ACHN (cell line): ENCODE measurements at regions not wholly inside any gene's neighbourhood (a gene's known extent, or its start where the extent isn't known, plus 50 kb on each side); places are given as distances from the start of the nearest gene placed in this dataset.
"Not testable (repeated sequence)": the region's sequence is repeated elsewhere in the genome, so short reads cannot be mapped to it uniquely, and the experiment has no call there.

Experiments
- DNase-seq: peaks from one replicate; pipeline ENCODE4 v3.0.0-alpha.2; 2015
- in situ Hi-C: cut with HindIII; loops from 2 replicates; pipeline ENCODE4 v1.10.0; 2017; ENCODE audit warnings: low sequenced_read_pairs, low pct_ligation_motif_present, low pct_unique_long_range_greater_than_20kb

DNA sequence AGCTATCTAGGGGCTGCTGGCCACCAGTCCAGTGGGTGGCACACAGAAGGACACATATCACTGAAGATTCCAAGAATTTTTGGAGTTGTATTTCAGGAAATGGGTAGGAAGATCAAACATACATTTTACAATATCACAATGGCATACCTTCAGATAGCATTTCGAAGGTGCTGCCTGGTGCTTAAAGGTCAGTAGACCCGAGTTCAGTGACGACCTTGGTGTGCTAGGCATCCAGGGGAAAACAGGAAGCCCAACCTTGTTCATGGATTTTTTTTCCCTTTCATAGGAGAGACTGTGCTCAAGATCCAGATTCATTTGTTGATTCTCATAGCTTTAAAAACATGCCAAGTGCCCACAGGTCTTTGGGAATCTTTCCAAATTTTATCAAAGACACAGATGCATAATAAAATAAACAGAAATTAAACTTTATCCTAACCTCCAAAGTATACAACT lies 51.0 kb upstream of the RCBTB2 start:
- no peak for DNase-seq
- in situ Hi-C loops = no loop called here

DNA sequence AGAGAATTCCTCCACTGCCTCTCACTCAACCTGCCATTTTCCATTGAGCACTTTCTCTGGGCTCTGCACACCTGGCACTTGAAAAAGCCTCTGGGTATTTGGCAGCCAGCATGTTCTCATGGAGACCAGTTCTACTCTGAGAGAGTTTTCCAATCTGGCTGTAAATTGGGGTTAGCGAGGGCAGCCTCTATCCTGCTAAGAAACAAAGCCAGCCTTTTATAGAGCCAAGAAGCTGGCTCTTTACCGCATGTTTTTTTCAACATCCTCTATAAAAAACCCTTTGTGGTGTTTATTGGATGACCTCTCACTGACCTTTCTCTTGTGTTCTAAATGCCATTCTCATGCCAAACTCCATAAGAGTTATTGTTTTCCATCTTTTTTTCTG lies 52.6 kb upstream of the RCBTB2 start:
- in situ Hi-C loops = no loop called here
- DNase-seq = no peak

DNA sequence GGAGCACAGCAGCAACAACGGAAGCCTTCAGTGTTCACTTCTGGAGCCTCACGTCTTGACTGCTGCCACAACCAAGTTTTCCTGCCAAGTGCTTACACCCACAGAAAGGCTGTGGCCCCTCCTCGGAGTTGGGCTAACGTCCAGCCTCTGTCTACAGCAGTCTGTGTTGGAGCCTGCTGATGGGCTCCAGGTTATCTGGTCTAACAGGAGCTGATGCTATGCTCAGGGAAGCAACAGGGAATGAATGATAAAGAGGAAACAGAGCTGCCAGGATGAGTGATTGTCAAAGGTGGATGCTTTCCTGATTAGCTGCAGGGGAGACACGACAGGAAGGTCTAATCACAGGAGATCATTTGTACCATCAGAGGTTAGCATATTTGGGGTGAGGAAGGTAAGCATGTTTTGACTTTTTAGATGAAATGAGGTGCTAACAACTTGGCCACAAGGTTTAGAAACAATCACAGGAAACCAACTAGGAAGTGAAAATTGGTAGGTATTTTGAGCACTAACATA lies 53.8 kb upstream of the RCBTB2 start:
- no peak for DNase-seq
- in situ Hi-C loops = no loop called here

DNA sequence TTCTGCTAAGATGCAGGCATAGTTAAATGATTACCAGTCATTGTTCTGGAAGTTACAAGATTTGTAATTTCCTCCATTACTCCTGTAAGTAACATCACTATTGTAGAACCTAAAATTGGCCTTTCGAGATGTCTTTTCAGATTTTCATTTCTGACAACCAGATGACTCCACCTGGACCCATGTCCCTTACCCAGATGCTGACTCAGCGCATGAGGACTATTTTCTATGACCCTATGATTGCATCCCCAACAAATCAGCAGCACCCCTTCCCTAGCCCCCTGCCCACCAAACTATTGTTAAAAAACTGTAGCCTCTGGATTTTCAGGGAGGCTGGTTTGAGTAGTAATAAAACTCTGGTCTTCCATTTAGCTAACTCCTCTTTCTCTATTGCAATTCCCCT lies 55.2 kb upstream of the RCBTB2 start:
- DNase-seq = no peak
- in situ Hi-C loops = no loop called here

DNA sequence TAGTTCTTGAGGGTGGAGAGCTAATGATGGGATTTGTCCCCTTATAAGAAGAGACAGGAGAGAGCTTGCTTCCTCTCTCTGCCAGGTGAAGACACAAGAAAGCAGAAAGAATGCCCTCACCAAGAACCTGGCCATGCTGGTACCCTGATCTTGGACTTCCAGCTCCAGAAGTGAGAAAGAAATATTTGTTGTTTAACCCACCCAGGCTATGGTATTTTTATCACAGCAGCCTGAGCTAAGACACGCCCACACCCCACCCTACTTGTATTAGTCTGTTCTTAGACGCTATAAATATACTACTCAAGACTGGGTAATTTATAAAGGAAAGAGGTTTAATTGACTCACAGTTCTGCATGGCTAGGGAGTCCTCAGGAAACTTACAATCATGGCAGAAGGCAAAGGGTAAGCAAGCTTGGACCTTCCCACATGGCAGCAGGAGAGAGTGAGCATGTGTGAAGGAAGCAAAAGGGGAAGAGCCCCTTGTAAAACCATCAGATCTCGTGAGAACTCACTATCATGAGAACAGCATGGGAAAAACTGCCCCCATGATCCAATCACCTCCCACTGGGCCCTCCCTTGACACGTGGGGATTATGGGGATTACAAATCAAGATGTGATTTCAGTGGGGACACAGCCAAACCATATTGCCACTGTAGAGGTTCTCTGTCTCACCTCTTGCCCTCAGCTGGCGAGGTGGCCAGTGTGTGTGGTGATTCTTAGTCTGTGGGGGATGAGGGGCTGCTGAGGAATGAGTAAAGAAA lies 57.4 kb upstream of the RCBTB2 start:
- no peak for DNase-seq
- in situ Hi-C loops = no loop called here

DNA sequence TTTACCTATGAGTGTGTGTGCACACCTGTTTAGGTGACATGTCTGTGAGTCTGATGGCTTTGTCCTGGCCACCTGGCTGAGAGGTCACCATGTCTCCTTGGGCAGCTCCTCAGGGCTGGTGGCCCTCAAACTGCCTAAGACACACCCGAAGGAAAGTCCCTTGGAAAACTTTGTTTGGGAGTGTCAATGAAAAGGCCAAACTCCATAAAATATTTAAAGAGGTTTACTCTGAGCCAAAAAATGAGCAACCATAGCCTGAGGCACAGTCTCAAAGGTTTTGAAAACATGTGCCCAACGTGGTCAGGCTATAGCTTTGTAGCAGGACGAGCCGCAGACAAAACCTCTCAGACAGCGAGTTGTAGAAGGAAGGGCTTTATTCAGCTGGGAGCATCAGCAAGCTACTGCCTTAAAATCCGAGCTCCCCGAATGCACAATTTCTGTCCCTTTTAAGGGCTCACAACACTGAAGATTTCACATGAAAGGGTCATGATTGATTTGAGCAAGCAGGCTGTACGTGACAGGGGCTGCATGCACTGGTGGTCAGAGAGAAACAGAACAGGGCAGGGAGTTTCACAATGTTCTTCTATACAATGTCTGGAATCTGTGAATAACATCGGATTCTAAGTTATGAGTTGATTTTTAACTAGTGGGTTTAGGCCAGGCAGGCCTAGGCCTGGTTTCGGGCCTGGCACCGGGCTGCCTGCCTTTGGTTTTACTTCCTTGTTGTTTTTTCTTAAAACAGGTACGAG lies 58.4 kb upstream of the RCBTB2 start:
- DNase-seq, in situ Hi-C loops: not testable (repeated sequence)

DNA sequence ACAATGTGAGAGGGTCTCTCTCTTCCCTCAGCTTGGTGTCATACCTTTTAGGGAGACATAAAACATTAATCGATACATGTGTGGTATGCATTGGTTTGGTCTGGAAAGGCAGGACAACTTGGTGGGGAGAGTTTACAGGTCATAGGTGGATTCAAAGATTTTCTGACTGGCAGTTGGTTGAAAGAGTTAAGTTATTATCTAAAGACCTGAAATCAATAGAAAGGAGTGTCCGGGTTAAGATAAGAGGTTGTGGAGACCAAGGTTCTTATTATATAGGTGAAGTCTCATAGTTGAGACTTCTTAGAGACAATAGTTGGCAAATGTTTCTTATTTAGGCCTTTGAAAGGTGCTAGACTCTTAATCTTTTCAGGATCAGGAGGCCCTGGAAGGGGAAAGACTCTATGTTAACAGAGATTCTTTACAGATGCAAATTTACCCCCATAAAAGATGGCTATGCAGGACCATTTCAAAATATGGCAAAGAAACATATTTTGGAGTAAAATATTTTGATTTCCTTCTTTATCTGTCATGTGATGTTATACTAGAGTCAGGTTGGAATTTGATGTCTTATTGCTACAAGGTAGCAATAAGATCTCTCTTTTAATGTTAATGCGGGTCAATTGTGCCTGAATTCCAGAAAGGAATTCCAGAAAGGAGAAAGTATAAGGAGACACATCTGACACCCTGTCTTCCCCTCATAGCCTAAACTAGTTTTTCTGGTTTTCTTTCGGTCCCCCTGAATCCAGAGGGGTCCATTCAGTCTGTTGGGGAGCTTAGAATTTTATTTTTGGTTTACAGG lies 59.2 kb upstream of the RCBTB2 start:
- no peak for DNase-seq
- in situ Hi-C loops = no loop called here

DNA sequence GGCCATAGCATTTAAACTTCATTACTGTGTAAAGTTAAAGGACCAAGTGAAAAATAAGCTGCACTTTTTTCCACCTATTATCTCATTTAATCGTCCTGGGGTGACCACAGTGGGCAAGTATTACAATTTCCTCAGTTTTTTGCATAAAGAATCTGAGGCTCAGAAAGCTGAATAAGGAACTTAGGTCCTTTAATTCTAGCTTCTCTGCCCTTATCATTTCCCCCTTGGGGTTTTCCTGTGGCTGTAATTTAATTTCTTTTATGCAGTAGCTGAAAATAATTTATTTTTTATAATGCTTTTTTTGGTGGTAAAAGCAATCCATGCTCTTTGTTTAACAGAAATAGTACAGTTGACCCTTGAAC lies 59.8 kb upstream of the RCBTB2 start:
- in situ Hi-C loops = no loop called here
- DNase-seq = no peak

DNA sequence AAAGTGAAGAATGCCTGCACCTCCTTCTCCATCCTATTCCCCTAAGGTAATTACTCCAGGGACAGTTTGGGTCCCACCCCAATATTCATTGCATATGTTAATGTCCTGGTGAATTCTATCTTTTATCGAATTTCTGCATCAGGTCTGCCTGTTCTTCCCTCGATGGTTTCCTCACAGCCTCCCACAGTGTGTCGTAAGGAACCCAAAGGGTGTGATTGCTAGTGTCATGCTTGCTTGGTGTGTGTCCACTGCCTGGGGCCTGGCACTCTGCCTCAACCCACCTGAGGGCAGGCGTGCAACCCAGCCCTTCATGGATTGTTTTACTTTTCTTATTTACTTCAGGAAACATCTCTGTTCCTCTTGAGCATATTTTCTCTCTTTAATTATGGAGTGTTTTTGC lies 60.2 kb upstream of the CYSLTR2 start:
- DNase-seq = no peak
- in situ Hi-C loops = no loop called here

DNA sequence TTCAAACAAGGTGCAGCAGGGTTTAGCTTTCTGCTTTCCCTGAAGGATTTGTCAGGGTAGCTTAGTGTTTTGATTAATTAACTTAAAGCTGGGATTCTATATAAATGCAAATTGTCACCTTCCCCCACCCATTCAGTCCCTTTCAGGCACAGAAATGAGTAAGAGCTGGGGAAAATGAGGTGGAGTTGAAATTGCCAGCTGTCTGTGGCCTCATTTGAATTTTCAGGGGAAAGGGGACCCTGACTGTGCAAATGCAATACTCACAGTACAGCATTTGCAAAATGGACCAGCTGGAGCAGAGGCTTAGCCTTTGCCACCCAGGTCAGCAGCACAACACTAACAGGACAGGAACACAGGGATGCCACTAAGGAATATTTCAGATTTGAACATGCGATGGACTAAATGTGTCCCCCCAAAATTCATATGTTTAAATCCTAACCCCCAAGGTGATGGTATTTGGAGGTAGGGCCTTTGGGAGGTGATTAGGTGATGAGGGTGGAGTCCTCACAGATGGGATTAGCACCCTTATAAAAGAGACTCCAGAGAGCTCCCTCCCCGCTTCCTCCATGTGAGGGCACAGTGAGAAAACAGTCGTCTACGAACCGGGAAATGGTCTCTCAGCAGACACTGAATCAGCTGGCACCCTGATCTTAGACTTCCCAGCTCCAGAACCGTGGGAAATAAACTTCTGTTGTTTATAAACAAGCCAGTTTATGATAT lies 59.5 kb upstream of the CYSLTR2 start:
- in situ Hi-C loops = no loop called here
- no peak for DNase-seq

DNA sequence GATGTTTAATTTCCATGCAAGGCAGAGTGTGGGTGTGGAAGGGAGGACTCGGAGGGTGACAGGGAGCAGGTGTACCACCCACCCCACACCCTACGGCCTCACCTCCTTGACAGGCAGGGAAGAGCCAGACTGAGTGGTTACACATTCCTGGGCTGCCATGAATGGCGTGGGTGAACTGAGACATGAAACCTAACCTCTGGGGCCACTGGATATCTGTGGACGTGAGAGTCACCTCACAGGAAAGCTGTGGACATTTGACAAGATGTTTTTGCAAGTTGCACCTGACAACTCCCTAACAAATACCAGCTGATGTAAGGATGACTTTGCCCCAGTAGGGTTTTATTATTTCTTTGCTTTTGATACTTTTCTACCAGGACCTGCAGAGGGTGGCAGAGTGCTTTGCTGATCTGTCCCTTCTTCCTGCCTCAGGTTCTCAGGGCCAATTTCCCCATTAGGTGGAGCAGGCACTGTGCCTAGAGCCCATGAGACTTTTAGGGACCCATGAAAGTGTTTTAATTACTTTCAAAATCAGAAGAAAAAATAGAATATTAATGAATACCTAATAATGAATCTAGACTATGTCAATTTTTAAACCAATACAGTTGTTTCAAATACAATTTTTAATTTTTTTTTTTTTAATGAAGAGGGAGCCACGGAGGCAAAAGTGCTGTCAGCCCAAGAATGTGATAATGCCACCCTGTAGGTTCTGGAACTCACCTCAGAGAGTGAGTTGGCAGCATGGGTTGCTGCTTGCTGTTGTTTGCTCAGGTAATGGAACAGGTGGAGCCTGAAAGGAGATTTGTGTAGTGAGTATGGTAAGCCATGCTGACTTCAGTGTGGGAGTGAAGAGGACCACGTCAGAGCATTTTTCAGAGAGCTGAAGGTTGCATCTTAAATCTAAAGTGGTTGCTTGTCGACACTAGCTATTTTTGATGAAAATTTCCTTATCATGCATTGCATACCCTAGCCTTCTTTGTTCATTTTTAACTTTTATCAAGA lies 58.0 kb upstream of the CYSLTR2 start:
- DNase-seq = peak; percentile 65

DNA sequence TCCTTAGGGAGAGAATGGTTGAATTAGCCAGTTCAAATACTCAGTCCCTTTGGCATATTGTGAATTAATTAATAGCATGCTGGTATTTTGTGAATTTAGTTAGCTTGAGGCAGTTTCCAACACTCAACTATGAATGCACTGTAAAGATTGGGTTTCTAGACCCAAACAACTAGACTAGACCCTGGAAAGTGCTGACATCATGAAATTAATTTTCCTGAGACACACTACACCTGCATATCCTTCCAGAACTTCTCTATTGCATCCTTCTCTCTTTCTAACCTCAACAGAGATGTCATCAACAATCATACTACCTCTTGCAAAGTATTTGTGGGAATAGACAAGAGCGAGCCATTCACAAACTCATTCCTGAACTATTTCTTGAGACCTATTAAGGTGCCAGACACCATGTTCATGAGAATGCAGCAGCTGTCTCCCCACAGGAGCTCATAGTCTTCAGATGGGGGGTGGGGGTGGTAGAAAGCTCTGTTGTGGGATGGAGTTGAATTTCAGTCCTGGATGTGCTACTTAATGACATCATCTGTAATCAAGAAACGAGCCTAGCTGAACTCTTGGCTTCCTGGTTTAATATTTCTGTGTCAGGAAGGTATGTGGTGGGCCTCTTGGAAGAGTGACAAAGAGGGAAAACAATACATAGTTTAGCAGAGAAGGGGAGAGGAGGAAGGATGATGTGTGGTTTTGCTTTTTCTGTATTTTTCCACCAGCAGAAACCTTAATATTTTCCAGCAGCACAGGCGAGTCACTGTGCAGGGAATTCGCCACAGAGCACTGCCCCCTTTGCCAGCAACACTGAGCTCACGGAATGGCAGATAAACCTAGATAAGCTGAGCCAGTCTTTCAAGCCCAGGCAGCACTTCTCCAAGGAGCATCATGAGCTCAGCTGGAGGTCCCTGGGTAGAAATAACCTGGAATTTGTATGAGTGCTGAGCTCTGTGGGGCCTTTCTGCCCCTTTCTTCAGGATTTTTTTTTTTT lies 53.1 kb upstream of the CYSLTR2 start:
- peak; percentile 12 for DNase-seq
- in situ Hi-C loops = no loop called here

More for the DNA sequence above, 58.0 kb upstream of the CYSLTR2 start:
- in situ Hi-C loops = no loop called here

DNA sequence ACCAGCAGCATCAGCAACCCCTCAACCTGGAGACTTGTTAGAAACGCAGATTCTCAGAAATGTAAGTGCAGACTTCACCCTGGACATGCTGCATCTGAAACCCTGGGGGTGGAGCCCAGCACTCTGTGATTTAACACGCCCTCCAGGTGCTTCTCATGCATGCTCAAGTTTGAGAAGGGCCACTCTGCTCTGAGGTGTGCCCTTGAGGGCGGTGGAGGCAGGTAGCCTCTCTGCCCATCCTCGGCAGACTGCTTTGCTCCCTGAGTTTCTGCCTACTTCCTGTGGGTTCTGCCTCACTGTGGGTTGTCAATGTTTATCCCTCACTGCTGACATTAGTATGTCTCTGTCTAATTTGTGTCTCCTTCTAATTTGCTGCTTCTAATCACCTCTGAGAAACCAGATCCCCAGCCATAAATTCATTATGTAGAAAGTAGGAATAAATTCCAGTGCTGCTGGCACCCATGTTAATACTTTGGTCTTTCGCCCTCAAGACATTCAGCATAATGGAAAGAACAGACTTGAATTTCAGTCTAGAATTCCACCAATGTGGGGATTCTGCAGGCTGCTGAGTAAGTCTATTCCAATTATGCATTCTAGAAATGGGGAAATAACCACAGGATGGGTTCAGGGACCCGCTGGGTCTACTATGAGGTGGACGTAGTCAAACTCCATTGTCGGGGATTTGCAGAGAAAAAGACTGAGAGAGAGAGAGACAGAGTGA lies 51.3 kb upstream of the CYSLTR2 start:
- DNase-seq = no peak
- in situ Hi-C loops = no loop called here

DNA sequence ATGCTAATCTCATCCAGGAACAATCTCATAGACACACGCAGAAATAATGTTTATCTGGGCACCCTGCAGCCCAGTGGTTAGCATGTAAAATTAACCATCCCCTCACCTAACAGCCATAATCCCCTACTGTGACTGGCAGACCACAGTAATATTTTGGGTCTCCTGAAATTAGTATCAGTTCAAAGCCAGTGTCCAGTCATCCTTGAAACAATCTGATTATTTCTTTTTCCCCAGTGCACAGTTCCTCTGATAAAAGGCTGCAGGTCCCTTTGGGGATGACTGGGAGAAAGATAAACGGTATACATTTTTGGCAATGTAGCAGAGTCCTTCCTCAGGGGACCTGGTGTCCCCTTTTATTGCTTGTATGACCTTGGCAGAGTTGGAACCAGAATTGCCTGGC lies 50.4 kb upstream of the CYSLTR2 start:
- no peak for DNase-seq
- in situ Hi-C loops = no loop called here
